ENCODE measurements at regions not wholly inside any gene's neighbourhood (a gene's known extent, or its start where the extent isn't known, plus 50 kb on each side); places are given as distances from the start of the nearest gene placed in this dataset.

DNA sequence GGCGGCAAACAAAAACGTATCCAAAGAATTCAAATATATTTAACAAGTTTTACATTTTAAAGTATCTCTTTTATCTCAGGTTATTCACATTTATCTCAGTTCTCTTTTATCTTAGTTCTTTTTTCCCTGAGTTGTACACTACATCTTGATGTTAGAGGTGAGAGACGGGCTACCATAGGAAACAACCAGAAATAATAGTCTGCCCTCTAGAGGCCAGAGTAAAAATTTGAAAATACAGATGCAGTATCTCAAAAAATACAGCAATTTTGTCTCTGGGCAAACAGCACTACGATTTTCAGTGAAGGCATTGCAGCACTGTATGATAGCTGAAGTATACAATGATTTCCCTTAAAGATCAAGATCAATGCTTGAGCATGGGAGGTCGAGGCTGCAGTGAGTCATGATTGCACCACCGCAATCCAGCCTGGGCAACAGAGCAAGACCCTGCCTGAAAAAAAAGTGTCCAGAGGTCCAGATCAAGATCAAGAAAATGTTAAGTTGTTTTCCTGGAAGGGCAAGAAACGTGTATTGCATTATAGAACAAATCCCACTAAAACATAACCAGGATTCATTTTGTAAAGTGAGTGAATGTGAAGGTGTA, 82.6 kb upstream of the ATP11B start:
- DNase-seq = no peak

DNA sequence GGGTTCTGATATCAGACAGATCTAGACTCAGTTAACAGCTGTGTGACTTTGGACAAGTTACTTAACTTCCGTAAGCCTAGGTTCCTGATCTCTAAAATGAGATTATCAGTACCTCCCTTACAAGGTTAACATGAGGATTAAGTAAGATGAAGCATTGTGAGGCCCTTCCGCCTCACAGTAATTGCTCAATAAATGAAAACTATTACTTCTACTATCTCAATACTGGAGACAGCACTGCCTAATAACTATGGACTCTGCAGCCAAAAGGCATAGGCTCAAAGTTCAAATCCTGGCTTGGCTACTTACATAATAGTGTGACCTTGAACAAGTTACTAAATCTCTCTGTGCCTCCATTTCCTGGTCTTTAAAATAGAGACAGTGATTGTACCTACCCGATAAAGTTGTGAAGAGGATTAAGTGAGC, 82.0 kb upstream of the ATP11B start:
- no peak for DNase-seq

DNA sequence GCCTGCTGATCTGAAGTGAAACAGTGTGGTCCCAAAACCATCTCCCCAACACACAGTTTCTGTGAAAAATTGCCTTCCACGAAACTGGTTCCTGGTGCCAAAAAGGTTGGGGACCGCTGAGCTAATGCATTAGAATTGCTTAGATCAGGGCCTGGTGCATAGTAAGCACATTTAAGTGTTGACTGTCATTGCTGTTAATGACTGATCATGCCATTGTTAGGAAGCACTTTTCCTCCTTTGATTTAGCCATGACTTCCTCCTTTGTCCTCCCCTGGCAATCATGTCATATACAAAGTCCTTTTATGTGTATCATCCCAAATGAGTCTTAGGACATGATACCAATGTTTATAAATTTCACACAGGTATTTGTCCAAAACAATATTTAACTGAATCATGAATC, 81.5 kb upstream of the ATP11B start:
- DNase-seq = no peak

DNA sequence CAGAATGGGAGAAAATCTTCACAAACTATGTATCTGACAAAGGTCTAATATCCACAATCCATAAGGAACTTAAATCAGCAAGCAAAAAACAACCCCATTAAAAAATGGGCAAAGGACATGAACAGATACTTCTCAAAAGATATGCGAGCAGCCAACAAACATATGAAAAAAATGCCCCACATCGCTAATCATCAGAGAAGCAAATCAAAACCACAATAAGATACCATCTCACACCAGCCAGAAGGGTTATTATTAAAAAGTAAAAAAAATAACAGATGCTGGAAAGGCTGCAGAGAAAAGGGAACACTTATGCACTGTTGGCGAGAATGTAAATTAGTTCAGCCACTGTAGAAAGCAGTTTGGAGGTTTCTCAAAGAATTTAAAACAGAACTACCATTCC, 80.2 kb upstream of the ATP11B start:
- DNase-seq = no peak

DNA sequence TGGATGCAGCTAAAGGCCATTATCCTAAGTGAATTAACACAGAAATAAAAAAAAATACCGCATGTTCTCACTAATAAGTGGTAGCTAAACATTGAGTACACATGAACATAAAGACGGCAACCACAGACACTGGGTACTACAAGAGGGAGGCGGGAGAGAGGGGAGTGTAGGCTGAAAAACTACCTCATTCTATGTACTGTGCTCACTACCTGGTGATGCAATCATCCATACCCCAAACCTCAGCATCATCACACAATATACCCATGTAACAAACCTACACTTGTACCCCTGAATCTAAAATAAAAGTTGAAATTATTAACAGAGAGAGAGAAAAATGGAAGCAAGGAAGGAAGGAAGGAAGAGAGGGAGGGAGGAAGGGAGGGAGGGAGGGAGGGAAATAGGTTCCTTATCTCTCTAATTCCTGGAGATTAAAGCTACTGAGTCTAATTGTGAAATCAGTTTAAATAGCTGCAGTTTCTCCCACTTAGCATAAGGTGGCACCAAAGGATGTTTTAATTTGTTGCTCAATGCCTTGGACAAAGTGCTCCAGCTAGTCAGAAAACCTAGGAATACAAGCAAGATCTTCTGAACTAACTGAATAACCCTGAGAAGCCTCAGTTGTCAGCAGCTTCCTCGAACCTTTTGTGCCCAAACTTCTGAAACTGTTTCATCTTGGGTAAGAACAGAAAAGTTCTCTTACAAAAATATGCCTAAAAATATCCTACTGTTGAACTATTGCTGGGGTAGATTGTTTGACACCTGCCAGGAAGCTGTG, 79.4 kb upstream of the ATP11B start:
- DNase-seq = peak; percentile 42

DNA sequence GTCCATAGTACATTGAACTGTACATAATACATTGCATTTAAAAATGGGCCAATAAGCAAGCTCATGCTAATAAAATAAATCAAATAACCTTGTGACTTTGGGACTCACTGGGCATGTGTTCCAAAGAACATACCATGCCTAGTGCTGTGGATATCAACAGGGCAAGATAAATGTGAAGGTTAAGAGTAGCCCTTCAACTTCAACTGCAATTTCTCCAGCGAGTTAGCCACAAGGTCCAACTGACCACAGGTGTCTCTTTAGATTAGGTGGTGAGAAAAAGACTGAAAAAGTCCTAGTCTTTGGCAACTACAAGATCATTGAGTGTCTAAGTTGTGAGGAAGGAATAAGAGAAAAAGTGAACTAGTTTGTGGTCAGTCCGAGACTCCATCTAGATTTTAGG, 78.3 kb upstream of the ATP11B start:
- no peak for DNase-seq

DNA sequence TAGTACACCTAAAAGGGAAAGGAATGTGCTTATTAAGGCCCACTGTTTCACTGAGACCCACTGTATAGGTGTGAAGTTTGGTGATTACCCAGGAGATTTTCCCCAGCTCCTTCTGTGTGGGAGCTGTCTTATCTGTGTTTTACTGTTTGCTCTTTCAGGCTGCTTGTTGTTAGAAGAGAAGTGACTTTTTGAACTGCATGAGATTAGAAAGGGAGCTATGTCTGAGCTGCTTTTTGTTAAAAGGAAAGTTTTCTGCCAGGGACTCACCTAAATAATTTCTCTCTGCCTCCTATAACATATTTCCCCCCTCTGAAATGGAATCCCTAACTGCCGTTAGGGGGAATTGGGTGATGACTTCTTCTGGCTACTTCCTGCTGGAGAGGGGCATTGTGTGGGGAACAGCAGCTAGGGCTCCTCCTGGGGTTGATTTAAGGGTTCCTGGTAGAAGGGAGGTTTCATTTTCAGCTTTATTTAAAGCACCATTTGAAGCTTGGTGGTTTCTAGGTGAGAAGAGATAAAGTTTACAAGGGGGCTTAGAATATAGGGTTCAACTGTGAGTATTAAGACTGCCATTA, 77.1 kb upstream of the ATP11B start:
- no peak for DNase-seq

DNA sequence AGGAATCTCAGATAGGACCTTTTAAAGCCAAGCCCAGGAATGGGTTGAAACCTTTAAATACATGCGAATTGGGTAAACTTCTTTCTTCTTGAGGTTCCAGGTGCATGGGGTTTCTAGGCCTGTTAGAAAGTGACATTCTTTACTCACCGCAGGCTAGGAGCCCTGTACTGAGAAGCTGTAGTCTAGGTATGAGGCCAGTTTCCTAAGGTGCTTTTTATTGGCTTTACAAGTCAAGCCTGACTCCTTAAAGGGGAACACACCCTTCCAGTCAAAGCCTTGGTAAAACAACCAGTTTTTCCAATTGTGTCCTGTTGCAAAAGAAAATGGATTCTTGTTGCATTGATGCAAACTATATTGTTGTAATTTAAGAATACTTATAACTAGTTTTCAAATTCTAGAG, 76.1 kb upstream of the ATP11B start:
- DNase-seq = no peak

DNA sequence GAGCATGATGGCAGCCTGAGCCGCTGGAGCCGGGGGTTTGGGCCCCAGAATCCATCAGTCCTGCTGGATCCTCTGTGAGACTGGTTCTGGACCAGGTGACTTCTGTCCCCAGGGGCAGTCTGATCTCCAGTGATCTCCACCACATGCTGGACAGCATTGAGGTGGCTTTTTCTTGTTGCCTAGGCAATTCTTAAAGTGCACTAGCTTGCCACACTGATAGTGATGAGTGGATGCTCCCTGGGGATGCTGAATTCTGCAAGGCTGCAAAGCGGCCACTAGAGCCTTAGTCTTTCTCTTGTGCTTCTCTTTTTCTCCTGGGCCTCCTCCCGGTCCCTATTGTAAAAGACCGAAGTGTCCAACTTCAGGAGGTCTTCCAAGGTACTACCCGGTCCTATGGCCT, 70.4 kb upstream of the ATP11B start:
- DNase-seq = no peak

DNA sequence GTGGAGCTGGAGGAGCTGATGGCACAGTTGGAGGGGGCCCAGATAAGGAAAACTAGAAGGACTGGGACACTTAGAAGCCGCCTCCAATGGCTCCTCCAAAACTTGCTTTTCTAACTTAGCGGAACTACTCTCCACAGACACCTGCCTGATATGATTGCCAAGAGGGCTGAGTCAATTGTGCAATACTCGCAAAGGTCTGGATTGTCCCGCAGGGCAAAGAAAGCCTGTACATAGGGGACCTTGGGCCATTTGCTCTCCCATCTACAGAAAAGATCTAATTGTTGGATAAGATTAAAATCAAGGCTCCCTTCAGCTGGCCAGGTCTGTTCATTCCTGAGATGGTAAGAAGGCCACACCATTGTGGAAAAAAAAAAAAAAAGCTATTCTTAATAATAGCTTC, 69.7 kb upstream of the ATP11B start:
- no peak for DNase-seq

DNA sequence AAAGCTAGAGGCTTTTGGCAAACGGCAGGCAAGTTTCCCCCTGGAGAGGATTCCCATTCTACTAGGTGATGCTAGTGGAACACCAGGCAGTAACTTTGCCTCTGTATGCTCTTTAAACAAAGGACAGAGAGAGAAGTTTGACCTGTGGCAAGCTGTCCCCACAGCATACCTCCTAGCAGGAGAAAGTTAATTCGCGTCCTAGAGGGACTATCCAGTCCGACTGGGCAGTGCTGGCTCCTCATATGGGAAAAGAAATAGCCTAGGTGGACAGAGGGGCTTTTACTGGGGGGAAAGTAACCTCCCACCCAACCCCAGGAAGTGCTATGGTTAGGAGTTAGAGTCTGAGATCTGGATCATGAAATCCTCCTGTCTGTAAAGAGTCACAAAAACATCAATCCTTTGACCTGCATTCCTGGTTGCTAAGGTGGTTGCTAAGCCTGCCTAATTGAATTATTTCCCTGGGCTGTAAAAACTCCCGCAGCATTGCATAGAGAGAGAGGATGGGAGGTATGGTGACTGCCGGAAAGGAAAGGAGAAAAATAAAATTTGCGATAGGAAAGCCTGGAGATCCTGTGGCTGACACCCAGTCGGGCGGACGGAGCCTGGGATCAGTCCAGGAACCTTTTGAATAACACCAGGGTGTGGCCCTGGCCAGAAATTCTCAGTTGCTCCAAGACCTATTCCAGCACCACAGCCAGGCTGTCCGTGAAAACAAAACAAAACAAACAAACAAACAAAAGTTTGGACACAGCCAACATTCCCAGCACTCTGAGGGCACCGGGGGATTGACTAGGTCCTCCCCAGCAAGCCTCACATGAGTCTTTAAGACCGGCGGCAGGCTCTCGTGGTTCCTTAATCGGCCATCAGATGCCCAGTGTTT, 67.7 kb upstream of the ATP11B start:
- DNase-seq = no peak

DNA sequence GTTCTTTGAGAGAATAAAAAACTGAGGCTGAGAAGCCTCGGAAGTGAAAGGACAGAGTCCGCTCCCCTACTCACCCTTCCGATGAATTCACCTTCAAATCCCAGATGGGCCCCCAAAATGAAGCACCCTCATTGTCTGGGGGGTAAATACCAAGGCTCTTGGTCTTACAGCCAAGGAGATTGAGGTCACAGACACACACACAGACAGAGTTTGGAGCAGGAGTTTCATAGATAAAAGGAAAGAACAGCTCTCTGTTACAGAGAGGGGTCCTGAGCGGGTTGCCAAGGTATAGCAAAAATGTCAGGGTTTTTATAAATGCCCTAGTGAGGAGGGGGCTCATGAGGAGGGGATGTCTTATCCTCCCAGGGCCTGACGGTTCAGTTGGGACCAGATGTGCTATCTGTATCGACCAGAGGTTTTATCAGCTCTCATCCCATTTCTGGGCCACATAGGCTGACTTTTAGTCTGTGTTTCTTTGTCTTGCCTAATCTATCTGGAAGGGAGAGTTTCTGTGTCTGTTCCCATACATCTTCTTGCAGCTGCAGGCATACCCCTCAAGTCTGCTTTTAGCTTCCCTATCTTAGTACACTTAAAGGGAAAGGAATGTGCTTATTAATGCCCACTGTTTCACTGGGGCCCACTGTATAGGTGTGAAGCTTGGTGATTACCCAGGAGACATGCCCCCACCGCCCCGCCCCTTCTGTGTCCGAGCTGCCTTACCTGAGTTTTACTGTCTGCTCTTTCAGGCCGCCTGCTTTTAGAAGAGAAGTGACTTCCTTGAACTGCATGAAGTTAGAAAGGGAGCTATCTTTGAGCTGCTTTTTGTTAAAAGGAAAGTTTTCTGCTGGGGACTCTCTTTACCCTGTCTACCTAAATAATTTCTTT, 66.8 kb upstream of the ATP11B start:
- no peak for DNase-seq

DNA sequence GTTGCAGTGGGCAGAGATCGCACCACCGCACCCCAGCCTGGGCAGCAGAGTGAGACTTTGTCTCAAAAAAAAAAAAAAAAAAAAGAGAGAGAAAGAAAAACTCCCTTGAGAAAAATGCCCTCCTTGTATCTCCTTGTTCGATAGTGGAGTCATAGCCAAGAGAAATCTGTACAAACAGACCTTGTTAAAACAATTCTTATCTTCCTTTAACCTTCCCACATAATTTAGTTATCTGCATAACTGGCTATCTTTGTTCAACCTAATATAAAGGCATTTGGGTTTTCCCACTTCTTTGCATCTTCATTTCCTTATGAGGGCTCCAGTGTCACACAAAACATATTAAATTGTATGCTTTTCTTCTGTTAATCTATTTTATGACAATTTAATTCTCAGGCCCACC, 65.1 kb upstream of the ATP11B start:
- no peak for DNase-seq

DNA sequence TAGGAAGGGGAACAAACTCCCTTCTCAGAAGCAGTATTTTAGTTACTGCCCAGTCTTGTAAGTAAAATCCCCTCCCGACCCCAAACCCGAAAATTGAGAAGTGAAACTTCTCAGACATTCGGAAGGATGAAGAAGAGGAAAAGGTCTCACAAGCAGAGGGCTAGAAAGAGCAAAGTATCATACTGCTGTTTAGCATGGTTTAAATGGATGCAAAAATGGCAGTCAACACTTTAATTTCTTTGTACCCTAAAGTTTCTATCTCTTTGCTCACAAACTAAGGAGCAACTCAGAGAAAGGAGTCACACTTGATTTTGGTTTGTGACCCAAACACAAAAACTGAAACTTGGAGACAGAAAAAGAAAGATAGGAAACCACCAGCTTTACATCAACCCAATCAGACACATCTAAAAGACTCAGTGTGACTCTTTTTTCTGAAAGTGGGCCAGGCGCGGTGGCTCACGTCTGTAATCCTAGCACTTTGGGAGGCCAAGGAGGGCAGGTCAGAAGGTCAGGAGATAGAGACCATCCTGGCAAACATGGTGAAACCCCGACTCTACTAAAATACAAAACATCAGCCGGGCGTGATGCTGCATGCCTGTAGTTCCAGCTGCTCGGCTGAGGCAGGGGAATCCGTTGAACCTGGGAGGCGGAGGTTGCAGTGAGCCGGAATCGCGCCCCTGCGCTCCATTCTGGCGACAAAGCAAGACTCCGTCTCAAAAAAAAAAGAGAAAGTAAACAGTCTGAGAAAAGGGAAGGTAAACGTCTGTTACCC, 63.2 kb upstream of the ATP11B start:
- DNase-seq = no peak

DNA sequence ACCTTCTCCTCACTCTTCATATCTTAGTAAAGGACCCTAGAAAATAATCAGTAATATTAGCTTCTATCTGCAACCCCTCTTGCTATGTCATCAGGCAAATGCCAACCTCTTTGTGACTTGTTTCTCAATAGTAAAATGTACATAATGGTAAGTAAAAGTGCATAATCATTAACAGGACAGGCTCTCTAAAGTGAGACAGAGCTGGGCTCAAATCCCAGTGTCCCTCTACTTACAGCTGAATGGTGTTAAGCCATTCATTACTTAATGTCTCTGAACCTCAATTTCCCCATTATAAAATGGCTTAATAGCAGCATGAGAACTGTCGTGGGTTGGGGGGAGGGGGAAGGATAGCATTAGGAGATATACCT, 62.6 kb upstream of the ATP11B start:
- DNase-seq = no peak

DNA sequence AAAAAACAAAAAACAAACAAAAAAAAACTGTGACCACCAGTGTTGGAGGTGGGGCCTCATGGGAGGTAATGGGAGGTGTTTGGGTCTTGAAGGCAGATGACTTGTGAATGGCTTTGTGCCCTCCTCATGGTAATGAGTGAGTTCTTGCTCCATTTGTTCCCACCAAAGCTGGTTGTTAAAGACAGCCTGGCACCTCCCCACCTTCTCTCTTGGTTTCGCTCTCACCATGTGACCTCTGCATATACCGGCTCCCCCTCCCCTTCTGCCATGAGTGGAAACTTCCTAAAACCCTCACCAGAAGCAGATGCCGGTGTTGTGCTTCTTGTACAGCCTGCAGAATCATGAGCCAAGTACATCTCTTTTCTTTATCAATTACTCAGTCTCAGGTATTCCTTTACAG, 61.5 kb upstream of the ATP11B start:
- DNase-seq = no peak

DNA sequence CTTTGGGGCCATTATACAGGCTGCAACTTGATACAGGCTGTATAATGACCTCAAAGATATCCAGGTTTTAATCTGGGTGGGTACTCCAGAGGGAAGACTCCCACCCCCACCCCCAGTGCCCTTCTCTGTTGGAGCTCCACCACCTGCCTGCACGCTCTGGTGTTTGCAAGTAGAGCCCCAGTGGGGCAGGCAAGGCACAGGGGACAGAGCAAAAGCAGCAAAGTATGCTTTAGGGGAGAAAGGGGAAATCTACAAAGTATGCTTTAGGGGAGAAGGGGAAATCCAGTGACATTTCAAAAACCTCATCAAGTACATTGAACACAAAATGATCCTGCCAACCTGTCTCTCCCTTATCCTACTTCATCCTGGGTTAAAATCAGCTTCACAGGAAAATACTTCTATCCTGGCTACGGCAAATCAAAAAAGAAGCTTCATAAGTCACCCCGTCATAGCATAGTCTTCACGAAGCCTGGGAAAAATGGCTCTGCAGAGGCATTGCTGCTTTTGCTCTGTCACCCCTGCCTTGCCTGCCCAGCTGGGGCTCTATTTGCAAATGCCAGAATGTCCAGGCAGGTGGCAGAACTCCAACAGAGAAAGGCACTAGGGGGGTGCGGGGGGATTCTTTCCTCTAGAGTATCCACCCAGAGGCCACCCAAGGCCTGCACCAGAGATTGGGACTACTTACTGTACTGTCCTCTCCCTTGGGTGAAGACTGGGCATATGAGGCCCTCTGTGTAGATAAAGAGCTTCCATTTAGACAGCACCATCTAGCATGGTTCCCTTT, 60.9 kb upstream of the ATP11B start:
- DNase-seq = no peak

DNA sequence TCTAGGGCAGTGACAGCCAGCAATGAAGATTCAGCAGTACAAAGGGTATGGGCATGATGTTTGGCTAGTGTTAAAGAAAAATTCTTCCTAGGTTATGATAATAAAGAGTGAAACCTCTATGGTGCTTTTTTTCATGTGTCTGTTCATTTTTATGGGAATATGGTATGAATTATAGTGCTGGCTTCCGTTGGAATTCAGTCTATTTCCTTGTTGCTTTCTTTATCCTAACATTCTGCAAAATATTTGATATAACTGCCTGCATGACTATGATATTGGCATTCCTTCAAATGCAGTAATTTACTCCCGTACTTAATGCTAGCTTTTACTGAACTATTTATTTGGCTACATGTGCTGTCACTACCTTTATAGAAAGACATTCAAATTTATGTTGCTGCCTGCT, 57.6 kb upstream of the ATP11B start:
- peak; percentile 28 for DNase-seq

DNA sequence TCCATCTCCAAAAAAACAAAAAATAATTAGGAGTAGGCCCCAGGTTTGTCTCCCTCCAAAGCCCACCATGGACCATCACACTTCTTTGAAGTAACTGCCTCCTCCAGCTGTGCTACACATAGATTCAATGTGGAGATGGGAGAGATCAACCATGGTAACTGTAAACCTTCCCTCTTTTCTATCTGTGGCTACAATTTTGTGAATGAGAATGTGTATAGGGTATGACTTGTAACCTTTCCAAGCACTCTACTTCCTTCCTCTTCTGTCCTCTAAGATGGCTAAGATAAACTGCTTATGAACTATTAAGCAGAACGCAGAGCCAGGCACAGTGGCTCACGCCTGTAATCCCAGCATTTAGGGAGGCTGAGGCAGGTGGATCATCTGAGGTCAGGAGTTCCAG, 55.5 kb upstream of the ATP11B start:
- no peak for DNase-seq

DNA sequence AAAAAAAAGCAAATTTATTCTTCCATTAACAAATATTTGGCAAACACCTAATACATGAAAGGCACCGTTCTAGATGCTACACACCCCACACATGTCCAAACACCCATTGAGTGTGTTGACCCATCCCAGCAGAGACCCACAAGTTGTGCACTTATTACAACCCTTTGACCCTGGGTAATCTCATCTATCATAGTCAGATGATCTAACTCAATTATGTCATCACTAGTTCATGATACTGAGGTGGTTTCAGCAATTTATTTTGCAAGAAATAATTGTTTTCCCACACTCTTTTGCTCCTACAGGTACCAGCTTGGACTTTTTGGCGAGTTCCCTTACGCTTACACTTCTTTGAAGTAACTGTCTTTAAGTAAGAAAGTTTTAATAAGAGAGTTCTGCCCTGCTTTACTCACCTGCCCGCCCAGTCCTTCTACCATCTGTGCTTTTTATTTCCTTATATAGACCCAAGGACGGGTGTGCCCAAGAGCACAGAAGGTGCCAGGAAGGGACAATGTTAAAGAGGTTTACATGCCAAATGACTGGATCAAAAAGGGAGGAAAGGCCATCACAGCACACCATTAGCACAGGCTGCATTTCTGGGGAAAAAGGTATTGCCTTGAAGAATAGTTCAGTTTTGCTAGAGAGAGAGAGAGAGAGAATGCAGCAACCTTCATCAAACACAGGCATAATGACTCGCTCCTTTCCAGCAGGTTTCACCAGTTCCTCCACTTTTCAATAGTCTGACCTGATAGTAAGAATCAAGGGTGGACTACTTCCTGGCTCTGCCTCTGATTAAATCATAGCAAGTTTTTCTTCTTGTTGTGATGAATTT, 54.5 kb upstream of the ATP11B start:
- DNase-seq = no peak
